ENCODE measurements at regions not wholly inside any gene's neighbourhood (a gene's known extent, or its start where the extent isn't known, plus 50 kb on each side); places are given as distances from the start of the nearest gene placed in this dataset.

DNA sequence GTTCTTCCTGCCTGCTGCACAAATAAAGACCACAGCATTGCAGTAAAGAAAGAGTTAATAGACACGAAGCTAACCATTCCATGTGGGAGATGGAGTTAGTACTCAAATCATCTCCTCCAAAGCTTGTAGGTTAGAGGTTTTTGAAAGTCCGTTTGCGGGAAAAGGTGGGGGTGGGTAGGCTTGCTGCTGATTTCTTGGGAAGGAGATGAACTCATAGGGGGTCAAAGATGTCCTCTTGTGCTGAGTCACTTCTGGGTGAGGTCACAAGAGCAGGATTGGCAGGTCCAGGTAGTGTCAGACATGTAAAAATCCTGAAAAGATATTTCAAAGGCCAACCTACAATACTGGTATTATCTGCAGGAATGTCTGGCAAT is 66.4 kb downstream of the PTHLH start:
- TF ChIP-seq EZH2 (IDR thresholded peaks at IDR 0.05; ENCODE audit: low read length) (no peak), CTCF (optimal IDR thresholded peaks at IDR 0.05 in 1 of 3, IDR thresholded peaks at IDR 0.05 in 1 of 3, conservative IDR thresholded peaks at IDR 0.05 in 1 of 3; ENCODE audit: extremely low read depth in 1 of 3, insufficient read depth in 2 of 3, low read length in 3 of 3) (no peak)
